HG03095 (cell line): ENCODE measurements at regions not wholly inside any gene's neighbourhood (a gene's known extent, or its start where the extent isn't known, plus 50 kb on each side); places are given as distances from the start of the nearest gene placed in this dataset.
"Not testable (repeated sequence)": the region's sequence is repeated elsewhere in the genome, so short reads cannot be mapped to it uniquely, and the experiment has no call there.

Experiments used
- ATAC-seq: cut with Tn5 transposase; IDR thresholded peaks from one replicate; pipeline ENCODE4 v1.9.1; 2021; ENCODE audit warnings: moderate library complexity; ENCODE audit not compliant: unreplicated experiment

GRCh38 chr12:105480162-105480561, 149.7 kb downstream of the C12orf75 start:
- no peak for ATAC-seq

GRCh38 chr12:105481392-105482300, 151.2 kb downstream of the C12orf75 start:
- ATAC-seq: no peak

GRCh38 chr12:105482951-105483350, 152.5 kb downstream of the C12orf75 start:
- ATAC-seq: no peak

GRCh38 chr12:105483691-105484090, 153.2 kb downstream of the C12orf75 start:
- no peak for ATAC-seq

GRCh38 chr12:105485321-105485910, 154.9 kb downstream of the C12orf75 start:
- ATAC-seq: no peak

- ATAC-seq: no peak
Measured at GRCh38 chr12:105485921-105486320, 155.4 kb downstream of the C12orf75 start.

- no peak for ATAC-seq
Measured at GRCh38 chr12:105487963-105488362, 157.5 kb downstream of the C12orf75 start.

- no peak for ATAC-seq
Measured at GRCh38 chr12:105492591-105493545, 162.4 kb downstream of the C12orf75 start.

- no peak for ATAC-seq
Measured at GRCh38 chr12:105499205-105499604, 168.7 kb downstream of the C12orf75 start.

GRCh38 chr12:105500676-105501075, 170.2 kb downstream of the C12orf75 start:
- ATAC-seq: not testable (repeated sequence)

GRCh38 chr12:105502426-105502930, 172.0 kb downstream of the C12orf75 start:
- ATAC-seq: no peak

GRCh38 chr12:105503619-105504018, 173.1 kb downstream of the C12orf75 start:
- no peak for ATAC-seq

- ATAC-seq: no peak
Measured at GRCh38 chr12:105504286-105504685, 173.8 kb downstream of the C12orf75 start.

GRCh38 chr12:105506678-105507310, 176.3 kb downstream of the C12orf75 start:
- ATAC-seq: no peak

- no peak for ATAC-seq
Measured at GRCh38 chr12:105507311-105508038, 177.0 kb downstream of the C12orf75 start.

- no peak for ATAC-seq
Measured at GRCh38 chr12:105508096-105508495, 177.6 kb downstream of the C12orf75 start.

- ATAC-seq: no peak
Measured at GRCh38 chr12:105510526-105510925, 180.0 kb downstream of the C12orf75 start.

GRCh38 chr12:105512861-105513260, 182.4 kb downstream of the C12orf75 start:
- ATAC-seq: not testable (repeated sequence)

GRCh38 chr12:105522166-105522825, 191.8 kb downstream of the C12orf75 start:
- no peak for ATAC-seq
